Endothelial cell of umbilical vein (primary cell): ENCODE measurements at regions not wholly inside any gene's neighbourhood (a gene's known extent, or its start where the extent isn't known, plus 50 kb on each side); places are given as distances from the start of the nearest gene placed in this dataset.

Experiments used
- BruUV-seq: library from RNA; stranded (reverse); fragments of 400-500 nt; replicated peaks from 2 replicates; lab custom pipeline; 2021; lab: Mats Ljungman, UMichigan
- CTCF ChIA-PET: fragments of 300-600, 350-600 bp; sonication (Branson Sonifier 250); formaldehyde crosslinking; loops from one replicate; lab custom pipeline; 2021; ENCODE audit warnings: antibody characterized with exemption, inconsistent platforms; lab: Charles Lee
- POLR2A ChIA-PET: fragments of 300-600, 350-600 bp; sonication (Branson Sonifier 250); formaldehyde crosslinking; loops from one replicate; lab custom pipeline; 2021; ENCODE audit warnings: antibody characterized with exemption, inconsistent platforms; lab: Charles Lee
- DNase-seq: peaks from one replicate; pipeline ENCODE4 v3.0.0-alpha.2; 2011; ENCODE audit warnings: low read depth, low spot score
- FAIRE-seq: peaks from 2 replicates; lab custom pipeline; 2011; peaks lifted over from hg19 to GRCh38; lab: Jason Lieb, UNC
- H2AFZ ChIP-seq: 2 replicates; pipeline ENCODE4 v1.6.0; 2012; ENCODE audit warnings: low read depth, low read length, control low read depth, inconsistent platforms
- H3K27ac ChIP-seq: 2 replicates; pipeline ENCODE4 v1.5.1; 2011; ENCODE audit warnings: low read depth, mild to moderate bottlenecking, control low read depth, low read length, moderate library complexity; ENCODE audit not compliant: insufficient read depth
- H3K27me3 ChIP-seq, 2 experiments: 2 replicates each; pipeline versions ENCODE4 v1.6.0 to v1.6.1; 2011; ENCODE audit warnings: low read length in 2 of 2, mixed read lengths in 1 of 2; ENCODE audit not compliant: control insufficient read depth in 2 of 2, insufficient read depth in 2 of 2
- H3K36me3 ChIP-seq, 2 experiments: 2 replicates in 1 of 2; 3 replicates in 1 of 2; pipeline ENCODE4 v1.5.1; 2011; ENCODE audit warnings: low read length in 2 of 2, mild to moderate bottlenecking in 1 of 2, moderate library complexity in 1 of 2; ENCODE audit not compliant: control insufficient read depth in 2 of 2, insufficient read depth in 2 of 2; ENCODE audit errors: extremely low read depth in 1 of 2
- H3K4me1 ChIP-seq: 3 replicates; pipeline ENCODE4 v1.5.1; 2011; ENCODE audit warnings: mild to moderate bottlenecking, low read length; ENCODE audit not compliant: control insufficient read depth, insufficient read depth; ENCODE audit errors: extremely low read depth
- H3K4me2 ChIP-seq: 2 replicates; pipeline ENCODE4 v1.6.1; 2011; ENCODE audit warnings: low read length, control low read depth, mixed read lengths; ENCODE audit not compliant: insufficient read depth
- H3K4me3 ChIP-seq, 3 experiments: fragments of 200-600 bp in 1 of 3; sonication (generic), shearing (Covaris generic) in 1 of 3; replicated peaks in 1 of 3; 2 replicates each; pipeline ENCODE4 v1.5.1; 2011 to 2016; ENCODE audit warnings: control low read depth in 3 of 3, low read length in 3 of 3, mild to moderate bottlenecking in 2 of 3, inconsistent platforms in 1 of 3, low read depth in 1 of 3, moderate library complexity in 1 of 3; ENCODE audit not compliant: insufficient read depth in 1 of 3
- H3K79me2 ChIP-seq: 2 replicates; pipeline ENCODE4 v1.6.0; 2012; ENCODE audit warnings: low read length, inconsistent platforms; ENCODE audit not compliant: control insufficient read depth, insufficient read depth
- H3K9ac ChIP-seq: replicated peaks from 2 replicates; pipeline ENCODE3; 2011; ENCODE audit warnings: low read length, control low read depth; ENCODE audit not compliant: insufficient read depth; ENCODE audit errors: extremely low read depth
- H3K9me1 ChIP-seq: replicated peaks from 3 replicates; pipeline ENCODE4 v1.6.0; 2011; ENCODE audit warnings: mild to moderate bottlenecking, low read length; ENCODE audit not compliant: control insufficient read depth, insufficient read depth; ENCODE audit errors: extremely low read depth
- H3K9me3 ChIP-seq: replicated peaks from 2 replicates; pipeline ENCODE4 v1.5.1; 2012; ENCODE audit warnings: low read length, inconsistent platforms; ENCODE audit not compliant: control insufficient read depth, insufficient read depth
- H4K20me1 ChIP-seq: replicated peaks from 2 replicates; pipeline ENCODE3; 2011; ENCODE audit warnings: mild to moderate bottlenecking, low read length; ENCODE audit not compliant: control insufficient read depth, insufficient read depth; ENCODE audit errors: extremely low read depth
- CTCF ChIP-seq, 2 donors: IDR thresholded peaks; 1 replicate in 1 of 2; 2 replicates in 1 of 2; pipeline ENCODE4 v1.5.1; 2011; ENCODE audit warnings: low read length in 2 of 2, mild to moderate bottlenecking in 2 of 2, moderate library complexity in 2 of 2, control low read depth in 1 of 2, inconsistent platforms in 1 of 2, low read depth in 1 of 2; ENCODE audit not compliant: insufficient read depth in 1 of 2; ENCODE audit errors: extremely low read depth in 1 of 2
- EZH2 ChIP-seq: IDR thresholded peaks from 2 replicates; pipeline ENCODE4 v1.6.1; 2012; ENCODE audit warnings: borderline replicate concordance, low read depth, mild to moderate bottlenecking, moderate library complexity, low read length, inconsistent platforms; ENCODE audit not compliant: severe bottlenecking
- FOS ChIP-seq: IDR thresholded peaks from 2 replicates; pipeline ENCODE4 v1.6.1; 2011; ENCODE audit warnings: mild to moderate bottlenecking, low read length, moderate library complexity, borderline replicate concordance; ENCODE audit not compliant: insufficient read depth
- GATA2 ChIP-seq: IDR thresholded peaks from 2 replicates; pipeline ENCODE4 v1.7.0; 2011; ENCODE audit warnings: low read depth, mild to moderate bottlenecking, moderate library complexity, mixed read lengths, low read length; ENCODE audit not compliant: insufficient read length, insufficient read depth
- JUN ChIP-seq: IDR thresholded peaks from 2 replicates; pipeline ENCODE4 v1.6.1; 2011; ENCODE audit warnings: borderline replicate concordance, low read depth; ENCODE audit not compliant: insufficient read length, insufficient read depth
- MAX ChIP-seq: IDR thresholded peaks from 2 replicates; pipeline ENCODE4 v1.6.1; 2011; ENCODE audit not compliant: insufficient read depth, insufficient read length
- MYC ChIP-seq: IDR thresholded peaks from one replicate; pipeline ENCODE4 v1.6.1; 2011; ENCODE audit warnings: mild to moderate bottlenecking, low read depth, low read length
- POLR2A ChIP-seq: IDR thresholded peaks from 2 replicates; pipeline ENCODE4 v1.6.1; 2012; ENCODE audit warnings: low read depth, mild to moderate bottlenecking, control low read depth, low read length
- POLR2AphosphoS5 ChIP-seq: IDR thresholded peaks from 2 replicates; pipeline ENCODE4 v1.6.1; 2012; ENCODE audit warnings: low read depth, mild to moderate bottlenecking, control low read depth, low read length, moderate library complexity; ENCODE audit not compliant: insufficient read depth
- dilution Hi-C: fragments of 300-500 bp; cut with MboI; formaldehyde crosslinking; loops from one replicate; pipeline ENCODE4 v1.15.0; 2019; ENCODE audit warnings: low sequenced_read_pairs; ENCODE audit not compliant: extremely low pct_ligation_motif_present
- intact Hi-C: fragments of 100-400 bp; cut with micrococcal nuclease; formaldehyde crosslinking; loops from one replicate; pipeline ENCODE4 v1.10.0; 2022

DNA sequence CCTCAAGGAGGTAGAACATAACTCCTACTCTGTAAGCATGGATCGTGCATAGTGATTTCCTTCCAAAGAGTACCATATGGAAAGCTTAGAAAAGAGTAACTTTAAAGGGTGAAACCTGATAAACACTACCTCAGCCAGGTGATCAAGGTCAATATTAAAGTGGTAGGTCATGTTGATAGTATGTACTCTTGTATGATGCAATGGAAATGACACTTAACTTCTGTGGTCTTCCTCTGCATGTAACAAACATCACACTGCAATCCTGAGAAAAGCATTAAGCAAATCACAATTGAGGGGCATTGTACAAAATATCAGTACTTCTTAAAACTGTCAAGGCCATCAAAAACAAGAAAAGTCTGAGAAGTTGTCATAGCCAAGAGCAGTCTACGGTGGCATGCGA lies 83.8 kb downstream of the LEPR start:
- Histone ChIP-seq H2AFZ (no peak overlapping the region), H3K9me1 (no peaks in the 10 kb centered on the region), H3K4me1 (no peaks in the 10 kb centered on the region), H3K79me2 (no peaks in the 10 kb centered on the region), H3K27ac (no peak overlapping the region), H3K27me3 (no peaks in the 10 kb centered on the region), H3K4me2 (no peak overlapping the region), H4K20me1 (no peaks in the 10 kb centered on the region), H3K36me3 (no peaks in the 10 kb centered on the region), H3K4me3 (no peak overlapping the region), H3K9me3 (no peaks in the 10 kb centered on the region), H3K9ac (no peak overlapping the region)
- ChIA-PET CTCF (no interaction called here), POLR2A (no interaction called here)
- FAIRE-seq = no peak
- intact Hi-C loops = no loop called here
- BruUV-seq = no TSS peak
- dilution Hi-C loops = no loop called here
- DNase-seq = no peak
- TF ChIP-seq MYC (no peak), POLR2A (no peak), MAX (no peak), CTCF (IDR thresholded peaks at IDR 0.05; ENCODE audit: extremely low read depth in 1 of 2, insufficient read depth in 1 of 2, low read depth in 1 of 2, low read length in 2 of 2) (no peak), EZH2 (no peak), POLR2AphosphoS5 (no peak), FOS (no peak), GATA2 (no peak), JUN (no peak)
